HG02943 (cell line): ENCODE measurements at regions not wholly inside any gene's neighbourhood (a gene's known extent, or its start where the extent isn't known, plus 50 kb on each side); places are given as distances from the start of the nearest gene placed in this dataset.
"Not testable (repeated sequence)": the region's sequence is repeated elsewhere in the genome, so short reads cannot be mapped to it uniquely, and the experiment has no call there.

ENCODE experiments used
- ATAC-seq: cut with Tn5 transposase; IDR thresholded peaks from one replicate; pipeline ENCODE4 v1.9.1; 2021; ENCODE audit warnings: mild to moderate bottlenecking, low read depth, moderate library complexity; ENCODE audit not compliant: unreplicated experiment

DNA sequence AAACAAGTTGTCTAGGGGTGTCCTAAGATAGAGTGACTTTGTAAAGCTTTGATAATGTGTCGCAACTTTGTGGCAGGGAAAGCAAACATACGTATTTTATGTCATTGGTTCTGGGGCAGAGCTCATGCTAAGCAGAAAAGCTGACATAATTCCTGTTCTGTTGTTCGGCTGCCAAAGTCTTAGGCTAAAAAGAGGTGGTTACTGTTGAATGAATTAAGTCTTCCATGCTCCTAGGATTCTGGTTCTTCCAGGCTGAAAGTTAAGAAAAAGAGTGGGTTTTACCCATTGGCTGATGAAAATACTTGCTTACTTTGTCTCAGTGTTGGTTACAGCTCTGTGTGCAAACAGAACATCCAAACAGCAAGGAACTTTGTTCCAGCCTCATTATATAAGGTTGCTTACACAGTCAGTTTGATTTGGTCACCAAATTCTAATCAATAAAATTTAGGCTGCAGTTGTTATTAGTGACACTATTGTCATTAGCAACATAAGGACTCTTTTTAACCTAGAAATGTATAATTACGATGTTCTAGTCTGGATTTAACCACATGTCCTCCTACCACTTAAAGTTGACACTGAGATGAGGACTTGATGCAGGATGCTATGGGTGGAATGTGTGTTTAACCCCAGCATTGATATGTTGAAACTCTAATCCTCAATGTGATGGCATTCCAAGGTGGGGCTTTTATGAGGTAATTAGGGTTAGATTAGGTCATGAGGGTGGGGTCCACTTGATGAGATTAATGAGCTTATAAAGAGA is 114.0 kb upstream of the GOT2 start:
- no peak for ATAC-seq

DNA sequence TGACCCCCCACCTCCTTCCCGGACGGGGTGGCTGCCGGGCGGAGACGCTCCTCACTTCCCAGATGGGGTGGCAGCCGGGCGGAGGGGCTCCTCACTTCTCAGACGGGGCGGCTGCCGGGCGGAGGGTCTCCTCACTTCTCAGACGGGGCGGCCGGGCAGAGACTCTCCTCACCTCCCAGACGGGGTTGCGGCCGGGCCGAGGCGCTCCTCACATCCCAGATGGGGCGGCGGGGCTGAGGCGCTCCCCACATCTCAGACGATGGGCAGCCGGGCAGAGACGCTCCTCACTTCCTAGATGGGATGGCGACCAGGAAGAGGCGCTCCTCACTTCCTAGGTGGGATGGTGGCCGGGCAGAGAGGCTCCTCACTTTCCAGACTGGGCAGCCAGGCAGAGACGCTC is 112.1 kb upstream of the GOT2 start:
- ATAC-seq, result not testable (repeated sequence)

DNA sequence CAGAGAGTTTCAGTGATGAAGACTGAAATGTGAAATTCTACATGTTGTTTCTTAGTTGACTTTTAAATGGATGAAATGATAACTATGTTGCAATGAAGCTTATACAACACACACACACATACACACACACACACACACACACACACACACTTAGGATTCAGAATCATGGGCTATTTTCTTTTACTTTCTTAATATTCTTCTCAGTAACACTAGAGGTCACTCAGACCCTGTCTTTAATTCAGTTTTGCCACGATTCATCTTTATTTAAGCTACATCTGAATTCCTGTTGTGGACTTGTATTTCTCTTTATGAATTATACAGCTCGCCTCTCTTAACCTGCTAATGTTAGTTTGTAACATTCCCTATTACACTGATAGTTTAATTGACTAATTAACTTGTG is 109.6 kb upstream of the GOT2 start:
- ATAC-seq, result no peak

DNA sequence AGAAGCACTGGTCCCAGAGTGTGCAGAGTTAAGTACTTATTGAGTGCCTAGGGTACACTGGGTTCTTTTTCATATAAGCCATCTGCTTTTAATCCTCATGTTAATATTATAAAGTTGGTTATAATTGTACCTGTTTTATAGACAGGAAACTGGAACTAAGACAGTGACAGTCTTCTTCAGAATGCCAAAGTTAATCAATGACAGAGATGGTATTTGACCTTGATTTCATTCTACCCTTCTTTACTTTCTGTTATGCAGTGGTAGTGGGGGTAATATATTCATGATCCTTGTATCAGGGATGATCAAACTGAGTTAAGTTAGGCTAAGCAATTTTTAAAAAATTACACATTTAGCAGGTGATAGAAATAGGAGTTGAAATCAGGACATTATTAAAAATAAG is 108.6 kb upstream of the GOT2 start:
- ATAC-seq, result peak; percentile 56

DNA sequence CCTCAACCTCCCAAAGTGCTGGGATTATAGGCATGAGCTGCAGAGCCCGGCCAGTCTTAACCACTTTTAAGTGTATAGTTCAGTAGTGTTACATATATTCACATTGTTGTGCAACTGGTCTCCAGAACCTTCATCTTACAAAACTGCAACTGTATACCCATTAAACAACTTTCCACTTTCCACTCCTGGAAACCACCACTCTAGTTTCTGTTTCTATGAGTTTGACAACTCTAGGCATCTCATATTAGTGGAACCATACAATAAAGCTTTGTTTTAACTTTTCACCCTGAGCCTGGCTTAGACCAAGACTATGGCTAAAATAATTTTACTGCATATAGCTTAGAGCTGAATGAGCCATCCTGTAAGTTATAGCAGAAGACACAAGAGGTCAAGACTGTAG is 108.0 kb upstream of the GOT2 start:
- ATAC-seq, result peak; percentile 42

DNA sequence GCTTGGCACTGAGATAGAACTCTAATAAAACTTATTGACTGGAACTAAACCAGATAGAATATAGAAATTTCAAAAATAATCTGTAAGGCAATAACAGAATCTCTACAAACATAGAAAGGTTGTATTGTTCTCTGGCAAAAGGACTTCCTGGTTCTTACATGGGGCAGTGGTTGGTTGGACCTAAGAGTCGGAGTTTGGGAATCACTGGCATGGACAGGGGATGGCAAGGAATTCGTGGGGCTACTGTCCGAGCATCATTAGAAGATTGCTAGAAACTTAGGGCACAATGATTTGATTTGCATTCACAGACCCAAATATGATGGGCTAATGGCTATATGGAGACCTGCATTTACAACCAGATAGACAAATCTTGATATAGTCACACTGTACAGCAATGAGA is 103.8 kb upstream of the GOT2 start:
- no peak for ATAC-seq

DNA sequence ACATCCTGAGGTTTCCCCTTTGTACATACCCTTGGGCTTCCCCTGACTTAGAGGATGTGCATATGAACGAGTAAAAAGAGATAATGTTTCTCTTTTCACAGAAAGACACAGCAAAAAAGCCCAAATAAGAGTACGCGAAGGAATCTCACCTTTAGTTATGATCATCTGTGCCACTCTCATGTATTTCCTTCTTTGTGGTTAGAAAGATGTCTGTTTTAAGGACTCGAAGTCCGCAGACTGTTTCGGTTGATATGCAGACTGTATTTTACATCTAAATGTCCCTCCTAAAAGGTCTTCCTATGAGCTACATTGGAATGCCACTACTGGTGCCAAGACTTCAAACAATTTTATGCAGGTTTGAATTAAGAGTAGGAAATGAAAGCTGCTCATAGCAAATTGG is 102.3 kb upstream of the GOT2 start:
- ATAC-seq, result no peak

DNA sequence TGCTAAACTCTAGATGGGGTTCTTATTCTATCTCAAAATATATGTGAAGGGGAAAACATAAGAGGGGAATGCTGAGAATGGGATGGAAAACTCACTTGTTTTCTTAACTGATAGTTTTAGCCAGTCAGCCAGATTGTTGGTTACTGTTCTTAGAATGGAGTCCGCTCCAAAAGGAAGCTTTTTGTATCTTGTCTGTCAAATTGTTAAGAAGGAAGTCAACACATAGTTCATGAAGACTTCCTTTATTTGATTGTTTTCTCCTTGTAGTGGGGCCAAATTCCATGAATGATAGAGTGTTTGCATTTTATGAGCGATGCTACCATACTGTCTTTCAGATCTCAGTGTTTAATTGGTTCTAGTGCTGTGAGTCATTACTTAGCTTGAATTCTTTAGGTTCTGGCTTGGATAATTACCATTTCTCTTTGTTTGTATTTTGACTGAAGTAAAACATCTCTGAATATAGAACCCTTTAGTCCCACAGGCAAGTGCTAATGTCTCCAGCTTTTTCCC is 98.3 kb upstream of the GOT2 start:
- ATAC-seq, result no peak

DNA sequence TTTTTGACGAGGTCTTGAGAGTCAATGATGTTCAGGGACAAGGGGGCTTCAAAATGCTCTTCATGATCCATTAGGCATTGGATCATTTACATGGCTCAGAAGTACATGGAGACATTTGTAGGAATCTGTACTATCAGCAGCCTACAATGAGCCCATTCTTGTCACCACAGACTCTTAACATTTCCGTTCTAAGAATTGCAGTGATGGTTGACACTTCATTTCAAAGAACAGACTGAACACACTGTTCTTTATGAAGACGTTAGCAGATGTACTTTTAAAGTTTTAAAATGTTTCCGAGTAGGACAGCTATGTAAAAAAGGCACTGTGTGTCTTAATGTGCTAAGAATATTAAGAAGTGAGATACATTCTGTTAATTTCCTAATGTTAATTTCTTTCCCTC is 97.3 kb upstream of the GOT2 start:
- ATAC-seq, result no peak

DNA sequence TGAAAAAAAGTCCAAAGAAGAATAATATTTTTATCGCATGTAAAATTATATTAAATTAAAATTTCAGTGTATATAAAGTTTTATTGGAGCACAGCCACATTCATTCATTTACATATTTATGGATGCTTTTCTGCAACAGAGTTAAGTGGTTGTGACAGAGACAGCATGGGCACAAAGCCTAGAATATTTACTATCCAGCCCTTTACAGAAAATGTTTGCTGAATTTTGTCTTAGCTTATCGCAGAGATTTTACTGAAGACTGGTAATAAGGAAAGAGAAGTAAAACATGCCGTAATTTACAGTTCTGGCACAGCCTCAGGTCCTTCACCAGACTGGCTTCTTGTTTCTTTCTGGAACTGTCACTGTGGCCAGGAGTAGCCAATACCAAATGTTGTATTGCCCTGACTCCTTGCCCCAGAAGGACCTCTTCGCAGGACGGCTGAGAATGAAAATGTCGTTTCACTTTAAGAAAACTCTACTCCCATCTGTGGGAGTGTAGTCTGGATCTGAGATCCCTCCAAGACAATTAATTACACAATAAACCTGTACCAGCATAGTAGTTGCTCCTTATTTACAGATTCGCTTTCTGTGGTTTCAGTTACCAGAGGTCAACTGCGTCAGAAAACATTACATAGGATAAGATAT is 94.9 kb upstream of the GOT2 start:
- no peak for ATAC-seq

DNA sequence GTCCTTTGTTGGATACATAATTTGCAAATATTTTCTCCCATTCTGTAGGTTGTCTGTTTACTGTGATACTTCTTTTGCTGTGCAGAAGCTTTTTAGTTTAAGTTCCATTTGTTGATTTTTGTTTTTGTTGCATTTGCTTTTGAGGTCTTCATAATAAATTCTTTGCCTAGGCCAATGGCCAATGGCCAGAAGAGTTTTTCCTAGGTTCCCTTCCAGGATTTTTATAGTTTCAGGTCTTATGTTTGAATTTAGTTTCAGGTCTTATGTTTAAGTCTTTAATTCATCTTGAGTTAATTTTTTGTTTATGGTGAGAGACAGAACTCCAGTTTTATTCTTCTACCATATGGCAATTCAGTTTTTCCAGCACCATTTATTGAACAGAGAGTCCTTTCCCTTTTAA is 90.1 kb upstream of the GOT2 start:
- ATAC-seq, result no peak

DNA sequence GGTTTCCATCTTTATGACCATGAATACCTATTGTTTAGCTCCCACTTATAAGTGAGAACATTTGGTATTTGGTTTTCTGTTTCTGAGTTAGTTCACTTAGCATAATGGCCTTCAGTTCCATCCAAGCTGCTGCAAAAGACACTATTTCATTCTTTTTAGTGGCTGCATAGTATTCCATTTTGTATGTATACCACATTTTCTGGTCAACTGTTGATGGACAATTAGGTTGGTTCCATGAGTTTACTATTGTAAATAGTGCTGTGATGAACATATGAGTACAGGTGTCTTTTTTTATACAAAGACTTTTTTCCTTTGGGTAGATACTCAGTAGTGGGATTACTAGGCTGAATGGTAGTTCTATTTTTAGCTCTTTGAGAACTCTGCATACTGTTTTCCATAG is 87.8 kb upstream of the GOT2 start:
- ATAC-seq, result no peak

DNA sequence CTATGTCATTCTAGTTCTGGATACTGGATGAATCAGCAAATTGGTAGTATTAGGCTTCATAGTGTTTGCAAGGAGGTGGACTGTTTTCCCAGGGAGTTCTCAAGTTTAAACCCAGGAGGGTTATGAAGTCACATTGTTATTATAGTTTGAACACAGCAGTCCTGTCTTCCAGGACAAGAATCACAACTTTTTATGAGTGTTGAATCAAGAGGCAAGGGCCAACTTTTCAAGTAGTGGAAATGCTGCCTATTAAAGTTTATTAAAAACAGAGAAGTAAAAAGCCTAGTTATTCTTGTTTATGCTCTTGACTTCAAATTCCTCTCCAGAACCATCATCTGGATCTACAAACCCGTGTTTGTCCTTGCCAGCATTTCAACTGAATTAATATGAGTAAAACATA is 86.3 kb upstream of the GOT2 start:
- no peak for ATAC-seq

DNA sequence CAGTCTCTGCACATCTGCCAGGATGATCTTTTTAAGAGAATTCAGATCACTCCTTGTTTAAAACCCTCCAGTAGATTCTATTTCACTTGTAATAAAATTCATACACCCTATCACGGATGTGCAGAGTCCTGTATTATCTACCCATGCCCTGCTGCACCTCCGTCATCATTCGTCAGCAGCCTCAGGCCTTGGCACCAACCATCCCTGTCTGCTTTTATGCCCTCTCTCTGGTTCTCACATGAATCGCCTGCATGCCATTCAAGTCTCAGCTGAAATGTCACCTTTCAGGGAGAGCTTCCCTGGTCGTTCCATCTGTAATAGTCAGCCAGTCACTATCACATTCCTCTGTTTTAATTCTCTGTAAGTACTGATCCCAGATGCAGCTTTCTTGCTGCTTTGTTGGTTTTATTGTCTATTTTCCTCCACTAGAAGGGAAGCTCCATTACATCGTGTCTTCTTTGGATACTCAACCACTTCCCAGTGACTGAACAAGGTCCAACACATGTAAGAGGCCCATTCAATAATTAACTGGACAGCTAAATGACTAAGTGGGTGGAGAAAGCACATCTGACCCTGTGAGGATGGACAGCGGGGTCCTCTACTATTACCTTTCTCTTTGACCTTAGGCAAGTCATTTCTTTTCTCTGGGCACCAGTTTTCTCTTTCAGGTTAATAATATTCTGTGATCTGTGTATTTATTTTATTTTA is 81.2 kb upstream of the GOT2 start:
- ATAC-seq, result no peak

DNA sequence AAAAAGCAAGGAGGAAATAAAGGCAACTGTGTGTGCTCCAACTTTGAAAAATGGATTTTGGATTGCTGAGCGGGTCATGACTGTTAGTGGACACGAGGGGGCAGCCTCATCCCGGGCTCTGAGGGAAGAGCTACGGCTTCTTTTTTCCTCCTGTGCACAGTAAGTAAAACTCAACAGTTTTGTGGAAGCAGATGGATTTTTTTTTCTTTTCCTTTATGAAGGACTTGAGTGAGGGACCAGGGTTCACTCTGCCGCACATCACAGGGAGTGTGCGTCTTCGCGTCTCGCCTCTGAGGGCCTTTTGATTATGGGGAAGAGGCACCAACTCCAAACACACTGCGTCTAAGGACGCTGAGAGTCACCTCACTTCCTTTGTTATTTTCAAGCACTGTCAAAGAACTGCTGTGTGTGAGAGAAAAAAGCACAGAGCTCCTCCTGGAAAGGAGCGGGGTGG is 80.3 kb upstream of the GOT2 start:
- ATAC-seq, result peak; percentile 86

DNA sequence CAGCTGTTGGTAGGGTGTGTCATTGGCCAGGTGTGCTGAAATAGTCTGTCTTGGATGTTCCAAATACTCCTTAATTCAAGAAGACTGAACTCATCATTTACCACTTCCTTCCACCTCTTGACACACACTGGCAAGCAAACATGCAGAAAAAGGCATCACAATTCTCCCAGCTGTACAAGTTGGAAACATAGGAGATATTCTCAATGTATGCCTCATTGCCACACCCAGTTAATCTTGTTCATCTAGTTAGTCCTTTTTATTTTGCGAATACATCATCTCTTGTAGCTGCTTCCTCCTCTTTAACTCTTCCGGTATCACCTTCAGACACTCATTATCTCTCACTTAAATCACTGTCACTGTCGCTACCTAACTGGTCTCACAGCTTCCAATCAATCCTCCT is 75.1 kb upstream of the GOT2 start:
- no peak for ATAC-seq

DNA sequence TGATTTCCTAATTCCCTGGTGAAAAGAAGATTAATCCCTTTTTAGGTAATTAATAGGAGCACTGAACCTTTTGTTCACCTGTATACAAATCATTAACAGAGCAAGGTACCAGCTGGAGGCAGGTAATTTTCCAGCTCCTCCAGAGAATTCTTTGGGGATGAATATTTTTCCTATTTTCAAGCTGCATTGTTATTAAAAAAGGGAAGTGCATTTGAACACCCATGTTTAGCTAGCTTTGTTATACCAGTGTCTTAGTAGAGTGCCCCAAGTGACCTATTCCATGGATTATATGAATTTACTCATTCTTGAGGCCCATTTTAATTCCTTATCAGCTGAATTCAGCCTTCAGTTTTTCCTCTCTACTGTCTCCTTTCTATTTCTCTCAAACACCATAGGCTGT is 73.2 kb upstream of the GOT2 start:
- ATAC-seq, result no peak

DNA sequence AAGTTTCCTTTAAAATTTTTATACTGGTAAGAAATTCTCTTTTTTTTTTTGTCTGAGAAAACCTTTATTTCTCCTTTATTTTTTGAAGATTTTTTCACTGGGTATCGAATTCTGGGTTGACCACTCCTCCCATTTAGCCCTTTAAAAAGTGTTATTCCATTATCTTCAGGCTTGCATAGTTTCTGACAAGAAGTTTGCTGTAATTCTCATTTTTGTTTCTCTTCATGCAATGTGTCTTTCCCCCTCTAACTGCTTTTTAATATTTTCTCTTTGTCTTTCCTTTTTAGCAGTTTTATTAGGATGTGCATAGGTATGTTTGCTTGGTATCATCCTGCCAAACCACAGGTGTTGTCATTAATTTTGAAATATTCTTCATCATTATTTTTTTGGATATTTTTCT is 67.7 kb upstream of the GOT2 start:
- no peak for ATAC-seq

DNA sequence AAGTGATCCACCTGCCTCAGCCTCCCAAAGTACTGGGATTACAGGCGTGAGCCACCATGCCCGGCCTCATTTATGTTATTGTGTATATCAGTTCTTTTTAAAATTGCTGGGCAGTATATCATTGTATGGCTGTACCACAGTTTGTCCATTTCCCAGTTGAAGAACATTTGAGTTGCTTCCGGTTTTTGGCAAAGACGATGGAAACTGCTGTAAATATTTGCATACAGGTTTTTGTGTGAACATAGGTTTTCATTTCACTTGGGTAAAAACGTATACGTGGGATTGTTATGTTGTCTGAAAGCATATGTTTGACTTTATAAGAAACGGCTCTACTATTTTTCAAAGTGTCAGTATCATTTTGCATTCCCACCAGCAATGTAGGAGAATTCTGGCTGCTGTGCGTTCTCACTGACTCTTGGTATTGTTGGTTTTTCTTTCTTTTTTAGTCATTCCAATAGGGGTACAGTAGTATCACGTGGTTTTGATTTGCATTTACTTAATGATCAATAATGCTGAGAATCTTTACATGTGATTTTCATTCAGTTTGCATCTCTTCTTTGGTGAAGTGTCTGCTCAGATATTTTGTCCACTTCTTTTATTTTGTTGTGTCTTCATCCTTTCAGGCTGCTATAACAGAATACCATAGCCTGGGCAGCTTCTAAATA is 63.2 kb upstream of the GOT2 start:
- ATAC-seq, result no peak

DNA sequence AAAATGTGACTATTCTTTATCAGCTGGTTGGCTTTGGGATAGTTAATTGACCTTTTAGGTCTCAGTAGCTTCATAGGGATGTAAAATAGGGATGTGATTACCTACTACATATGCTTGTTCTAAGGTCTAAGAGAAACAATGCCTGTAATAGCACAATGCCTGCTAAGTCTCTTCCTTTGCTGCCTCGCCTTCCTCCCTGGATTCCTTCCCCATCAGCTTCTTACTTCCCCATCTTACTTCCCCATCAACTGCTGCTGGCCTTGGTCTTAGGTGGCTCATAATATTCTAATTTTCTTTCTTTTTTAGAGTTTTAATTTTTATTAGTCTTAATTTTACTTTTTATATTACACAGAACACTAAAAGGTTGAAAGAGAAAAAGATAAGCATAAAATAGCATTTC is 59.2 kb upstream of the GOT2 start:
- ATAC-seq, result no peak

DNA sequence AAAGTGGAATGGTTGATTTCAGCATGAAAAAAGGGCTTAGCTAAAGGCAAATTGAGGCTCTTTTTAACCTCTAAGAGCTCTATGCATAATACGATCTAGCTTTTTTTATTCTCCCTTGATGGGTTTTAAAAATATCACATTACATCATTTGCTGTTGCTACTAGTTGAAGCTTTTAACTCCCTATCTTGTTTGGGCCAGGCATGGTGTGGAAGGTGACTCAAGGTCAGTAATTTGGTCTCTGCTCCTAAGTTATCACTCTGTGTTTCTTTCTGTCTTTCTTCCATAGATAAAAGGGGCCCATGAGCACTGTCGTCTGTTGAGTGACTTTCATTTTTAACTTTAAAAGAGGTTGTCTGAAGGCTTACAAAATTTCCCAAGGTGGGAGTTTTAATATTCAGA is 58.1 kb upstream of the GOT2 start:
- ATAC-seq, result no peak
